PC-9 (cell line): ENCODE measurements at regions not wholly inside any gene's neighbourhood (a gene's known extent, or its start where the extent isn't known, plus 50 kb on each side); places are given as distances from the start of the nearest gene placed in this dataset.

Source experiments
- EZH2 ChIP-seq: fragments of 200-600 bp; sonication (generic); IDR thresholded peaks from 2 replicates; pipeline ENCODE4 v1.8.0; 2017; ENCODE audit warnings: antibody characterized with exemption, low read depth
- TF ChIP-seq, protein P1 (sequence below): fragments of 200-600 bp; sonication (generic); conservative IDR thresholded peaks from 2 replicates; pipeline ENCODE4 v1.6.1; 2017; ENCODE audit warnings: mixed run types, antibody characterized with exemption, mild to moderate bottlenecking, moderate library complexity

DNA sequence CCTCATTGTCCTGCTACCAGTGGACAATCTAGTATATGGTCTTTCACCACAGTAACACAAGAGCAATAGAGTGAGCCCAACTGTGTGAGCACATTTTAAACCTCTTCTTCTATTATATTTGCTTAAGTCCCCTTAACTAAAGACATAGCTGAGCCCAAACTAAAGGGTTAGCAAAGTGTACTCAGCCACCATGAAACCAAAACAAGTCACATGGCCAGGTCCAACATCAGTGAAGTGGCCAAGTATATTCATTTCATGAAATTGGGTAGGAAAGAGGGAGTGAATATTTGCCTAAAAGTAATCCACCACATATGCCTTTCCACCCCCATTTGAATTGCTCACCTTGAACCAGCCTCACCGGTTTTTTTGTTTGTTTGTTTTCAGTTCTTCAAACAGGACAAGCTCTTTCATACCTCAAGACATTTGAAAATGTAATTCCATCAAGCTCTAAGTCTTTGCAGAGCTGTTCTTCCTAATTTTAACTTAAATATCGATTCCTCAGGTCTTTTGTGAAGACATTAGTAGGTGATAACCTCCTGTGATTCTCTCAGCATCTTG lies 327.0 kb upstream of the SEMA6D start:
- TF ChIP-seq, protein P1, sequence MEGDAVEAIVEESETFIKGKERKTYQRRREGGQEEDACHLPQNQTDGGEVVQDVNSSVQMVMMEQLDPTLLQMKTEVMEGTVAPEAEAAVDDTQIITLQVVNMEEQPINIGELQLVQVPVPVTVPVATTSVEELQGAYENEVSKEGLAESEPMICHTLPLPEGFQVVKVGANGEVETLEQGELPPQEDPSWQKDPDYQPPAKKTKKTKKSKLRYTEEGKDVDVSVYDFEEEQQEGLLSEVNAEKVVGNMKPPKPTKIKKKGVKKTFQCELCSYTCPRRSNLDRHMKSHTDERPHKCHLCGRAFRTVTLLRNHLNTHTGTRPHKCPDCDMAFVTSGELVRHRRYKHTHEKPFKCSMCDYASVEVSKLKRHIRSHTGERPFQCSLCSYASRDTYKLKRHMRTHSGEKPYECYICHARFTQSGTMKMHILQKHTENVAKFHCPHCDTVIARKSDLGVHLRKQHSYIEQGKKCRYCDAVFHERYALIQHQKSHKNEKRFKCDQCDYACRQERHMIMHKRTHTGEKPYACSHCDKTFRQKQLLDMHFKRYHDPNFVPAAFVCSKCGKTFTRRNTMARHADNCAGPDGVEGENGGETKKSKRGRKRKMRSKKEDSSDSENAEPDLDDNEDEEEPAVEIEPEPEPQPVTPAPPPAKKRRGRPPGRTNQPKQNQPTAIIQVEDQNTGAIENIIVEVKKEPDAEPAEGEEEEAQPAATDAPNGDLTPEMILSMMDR = no peak
- TF ChIP-seq EZH2 = no peak
